ENCODE measurements at regions not wholly inside any gene's neighbourhood (a gene's known extent, or its start where the extent isn't known, plus 50 kb on each side); places are given as distances from the start of the nearest gene placed in this dataset.

- Mint-ChIP-seq H3K27ac (no peak overlapping the region), H3K27me3 (ENCODE audit: insufficient read depth) (no peaks in the 10 kb centered on the region), H3K4me1 (peaks cover 30% of the 10 kb centered on the region), H3K36me3 (ENCODE audit: low read depth) (peaks cover 15% of the 10 kb centered on the region), H3K4me3 (no peak overlapping the region), H3K9me3 (peaks cover 5% of the 10 kb centered on the region)
- Histone ChIP-seq H3K27me3 (ENCODE audit: control insufficient read depth, insufficient read depth, low read length, poor library complexity, severe bottlenecking) (no peaks in the 10 kb centered on the region), H3K9ac (ENCODE audit: extremely low read depth, low read length, poor library complexity, severe bottlenecking) (no peak overlapping the region), H3K4me3 (ENCODE audit: low read length) (no peak overlapping the region), H3K9me3 (ENCODE audit: control insufficient read depth, low read length) (no peaks in the 10 kb centered on the region), H3K4me1 (ENCODE audit: control insufficient read depth, insufficient read depth, low read length) (peaks cover 2% of the 10 kb centered on the region), H3K36me3 (ENCODE audit: control insufficient read depth, insufficient read depth, low read length) (peaks cover 27% of the 10 kb centered on the region), H3K27ac (ENCODE audit: low read depth, low read length) (no peak overlapping the region)
- 85 to 100% methylated on average over 1 to 6 of the region's 8 CpGs for WGBS, 2 experiments (ENCODE audit: insufficient coverage in 1 of 2, insufficient read length in 1 of 2)
- DNase-seq, result no peak
- no peak for TF ChIP-seq CTCF (conservative IDR thresholded peaks at IDR 0.05)
Measured at GRCh38 chr6:21869085-21869771, 275.7 kb downstream of the SOX4 start.

GRCh38 chr6:21870076-21870730 is 276.7 kb downstream of the SOX4 start:
- Histone ChIP-seq H3K27me3 (ENCODE audit: control insufficient read depth, insufficient read depth, low read length, poor library complexity, severe bottlenecking) (no peaks in the 10 kb centered on the region), H3K9me3 (ENCODE audit: control insufficient read depth, low read length) (no peaks in the 10 kb centered on the region), H3K9ac (ENCODE audit: extremely low read depth, low read length, poor library complexity, severe bottlenecking) (no peak overlapping the region), H3K4me1 (ENCODE audit: control insufficient read depth, insufficient read depth, low read length) (peaks cover 2% of the 10 kb centered on the region), H3K4me3 (ENCODE audit: low read length) (no peak overlapping the region), H3K36me3 (ENCODE audit: control insufficient read depth, insufficient read depth, low read length) (peaks cover 36% of the 10 kb centered on the region), H3K27ac (ENCODE audit: low read depth, low read length) (peak overlapping the region; percentile 29)
- H3K27me3 Mint-ChIP-seq (ENCODE audit: insufficient read depth), result no peaks in the 10 kb centered on the region
- no peak overlapping the region for H3K4me3 Mint-ChIP-seq
- no peak overlapping the region for H3K27ac Mint-ChIP-seq
- H3K9me3 Mint-ChIP-seq, result peaks cover 5% of the 10 kb centered on the region
- H3K36me3 Mint-ChIP-seq (ENCODE audit: low read depth), result peaks cover 25% of the 10 kb centered on the region
- no peak for TF ChIP-seq CTCF (conservative IDR thresholded peaks at IDR 0.05)
- WGBS, 2 experiments (ENCODE audit: insufficient coverage in 1 of 2, insufficient read length in 1 of 2), result 91 to 94% methylated on average over 2 to 5 of the region's 5 CpGs
- peak; percentile 41 for DNase-seq
- H3K4me1 Mint-ChIP-seq, result peaks cover 35% of the 10 kb centered on the region

- peak; percentile 13 for TF ChIP-seq CTCF (conservative IDR thresholded peaks at IDR 0.05)
- peaks cover 10% of the 10 kb centered on the region for H3K9me3 ChIP-seq (ENCODE audit: control insufficient read depth, low read length)
- peak; percentile 50 for DNase-seq
- H3K4me1 Mint-ChIP-seq, result peaks cover 50% of the 10 kb centered on the region
- WGBS, 2 experiments (ENCODE audit: insufficient coverage in 1 of 2, insufficient read length in 1 of 2), result 82 to 100% methylated on average over 2 to 5 of the region's 5 CpGs
- H3K36me3 Mint-ChIP-seq (ENCODE audit: low read depth), result peaks cover 30% of the 10 kb centered on the region
- no peak overlapping the region for H3K9ac ChIP-seq (ENCODE audit: extremely low read depth, low read length, poor library complexity, severe bottlenecking)
- H3K4me1 ChIP-seq (ENCODE audit: control insufficient read depth, insufficient read depth, low read length), result peaks cover 2% of the 10 kb centered on the region
- H3K4me3 Mint-ChIP-seq, result no peak overlapping the region
- H3K36me3 ChIP-seq (ENCODE audit: control insufficient read depth, insufficient read depth, low read length), result peaks cover 38% of the 10 kb centered on the region
- peaks cover 5% of the 10 kb centered on the region for H3K9me3 Mint-ChIP-seq
- no peaks in the 10 kb centered on the region for H3K27me3 ChIP-seq (ENCODE audit: control insufficient read depth, insufficient read depth, low read length, poor library complexity, severe bottlenecking)
- H3K27ac ChIP-seq (ENCODE audit: low read depth, low read length), result no peak overlapping the region
- H3K27ac Mint-ChIP-seq, result no peak overlapping the region
- H3K27me3 Mint-ChIP-seq (ENCODE audit: insufficient read depth), result no peaks in the 10 kb centered on the region
- no peak overlapping the region for H3K4me3 ChIP-seq (ENCODE audit: low read length)
Measured at GRCh38 chr6:21871831-21872230, 278.3 kb downstream of the SOX4 start.

Data from endodermal cell (in vitro differentiated cells).